ENCODE measurements at regions not wholly inside any gene's neighbourhood (a gene's known extent, or its start where the extent isn't known, plus 50 kb on each side); places are given as distances from the start of the nearest gene placed in this dataset.

- 76% methylated on average over 3 of the region's 3 CpGs; no CpG with 5 or more reads in 1 of the 2 experiments for WGBS, 2 experiments (ENCODE audit: insufficient coverage in 1 of 2, insufficient read length in 1 of 2)
- no peak overlapping the region for H3K4me3 ChIP-seq (ENCODE audit: low read length)
- no peak overlapping the region for H3K9ac ChIP-seq (ENCODE audit: extremely low read depth, low read length, poor library complexity, severe bottlenecking)
- no peak for DNase-seq
- TF ChIP-seq CTCF (conservative IDR thresholded peaks at IDR 0.05) = no peak
- H3K4me1 Mint-ChIP-seq = no peaks in the 10 kb centered on the region
- no peak overlapping the region for H3K4me3 Mint-ChIP-seq
- no peaks in the 10 kb centered on the region for H3K4me1 ChIP-seq (ENCODE audit: control insufficient read depth, insufficient read depth, low read length)
- no peak overlapping the region for H3K27ac ChIP-seq (ENCODE audit: low read depth, low read length)
- no peaks in the 10 kb centered on the region for H3K9me3 ChIP-seq (ENCODE audit: control insufficient read depth, low read length)
- no peak overlapping the region for H3K27ac Mint-ChIP-seq
- H3K36me3 ChIP-seq (ENCODE audit: control insufficient read depth, insufficient read depth, low read length) = no peaks in the 10 kb centered on the region
- H3K36me3 Mint-ChIP-seq (ENCODE audit: low read depth) = no peaks in the 10 kb centered on the region
- no peaks in the 10 kb centered on the region for H3K27me3 ChIP-seq (ENCODE audit: control insufficient read depth, insufficient read depth, low read length, poor library complexity, severe bottlenecking)
- peaks cover 7% of the 10 kb centered on the region for H3K9me3 Mint-ChIP-seq
- peaks cover 11% of the 10 kb centered on the region for H3K27me3 Mint-ChIP-seq (ENCODE audit: insufficient read depth)
These were observed 76.6 kb downstream of the CYTL1 start for GRCh38 chr4:4942658-4943057.

GRCh38 chr4:4945021-4945420, 74.2 kb downstream of the CYTL1 start:
- DNase-seq = no peak

GRCh38 chr4:4945829-4946228, 73.4 kb downstream of the CYTL1 start:
- no peak overlapping the region for H3K4me3 Mint-ChIP-seq

More at GRCh38 chr4:4945021-4945420, 74.2 kb downstream of the CYTL1 start:
- Mint-ChIP-seq H3K4me3 (no peak overlapping the region), H3K4me1 (no peaks in the 10 kb centered on the region), H3K9me3 (peaks cover 7% of the 10 kb centered on the region), H3K27ac (no peak overlapping the region), H3K27me3 (ENCODE audit: insufficient read depth) (peaks cover 14% of the 10 kb centered on the region), H3K36me3 (ENCODE audit: low read depth) (no peaks in the 10 kb centered on the region)
- Histone ChIP-seq H3K9ac (ENCODE audit: extremely low read depth, low read length, poor library complexity, severe bottlenecking) (no peak overlapping the region), H3K27me3 (ENCODE audit: control insufficient read depth, insufficient read depth, low read length, poor library complexity, severe bottlenecking) (no peaks in the 10 kb centered on the region), H3K4me1 (ENCODE audit: control insufficient read depth, insufficient read depth, low read length) (no peaks in the 10 kb centered on the region), H3K9me3 (ENCODE audit: control insufficient read depth, low read length) (no peaks in the 10 kb centered on the region), H3K36me3 (ENCODE audit: control insufficient read depth, insufficient read depth, low read length) (no peaks in the 10 kb centered on the region), H3K27ac (ENCODE audit: low read depth, low read length) (no peak overlapping the region), H3K4me3 (ENCODE audit: low read length) (no peak overlapping the region)
- 69 to 84% methylated on average over 2 to 3 of the region's 3 CpGs for WGBS, 2 experiments (ENCODE audit: insufficient coverage in 1 of 2, insufficient read length in 1 of 2)
- no peak for TF ChIP-seq CTCF (conservative IDR thresholded peaks at IDR 0.05)

More at GRCh38 chr4:4945829-4946228, 73.4 kb downstream of the CYTL1 start:
- H3K36me3 ChIP-seq (ENCODE audit: control insufficient read depth, insufficient read depth, low read length) = no peaks in the 10 kb centered on the region
- Mint-ChIP-seq H3K27me3 (ENCODE audit: insufficient read depth) (peaks cover 9% of the 10 kb centered on the region), H3K36me3 (ENCODE audit: low read depth) (no peaks in the 10 kb centered on the region), H3K4me1 (no peaks in the 10 kb centered on the region), H3K9me3 (peaks cover 7% of the 10 kb centered on the region), H3K27ac (no peak overlapping the region)
- no peak for TF ChIP-seq CTCF (conservative IDR thresholded peaks at IDR 0.05)
- H3K9ac ChIP-seq (ENCODE audit: extremely low read depth, low read length, poor library complexity, severe bottlenecking) = no peak overlapping the region
- no peak for DNase-seq
- WGBS, 2 experiments (ENCODE audit: insufficient coverage in 1 of 2, insufficient read length in 1 of 2) = 44% methylated on average over 1 of the region's 1 CpG; no CpG with 5 or more reads in 1 of the 2 experiments
- no peak overlapping the region for H3K4me3 ChIP-seq (ENCODE audit: low read length)
- no peaks in the 10 kb centered on the region for H3K4me1 ChIP-seq (ENCODE audit: control insufficient read depth, insufficient read depth, low read length)
- H3K27ac ChIP-seq (ENCODE audit: low read depth, low read length) = no peak overlapping the region
- no peaks in the 10 kb centered on the region for H3K27me3 ChIP-seq (ENCODE audit: control insufficient read depth, insufficient read depth, low read length, poor library complexity, severe bottlenecking)
- no peaks in the 10 kb centered on the region for H3K9me3 ChIP-seq (ENCODE audit: control insufficient read depth, low read length)
